AG09309 (cell line): ENCODE measurements at regions not wholly inside any gene's neighbourhood (a gene's known extent, or its start where the extent isn't known, plus 50 kb on each side); places are given as distances from the start of the nearest gene placed in this dataset.

Experiments used
- DNase-seq: peaks from one replicate; pipeline ENCODE4 v3.0.0-alpha.2; 2010; ENCODE audit warnings: low read depth
- H3K4me3 ChIP-seq: 2 replicates; pipeline ENCODE4 v1.5.1; 2011; ENCODE audit warnings: mild to moderate bottlenecking, low read depth, low read length, moderate library complexity; ENCODE audit not compliant: control insufficient read depth
- TF ChIP-seq, protein P1 (sequence below): IDR thresholded peaks from 2 replicates; pipeline ENCODE4 v1.5.1; 2011; ENCODE audit warnings: mild to moderate bottlenecking, low read depth, low read length, inconsistent platforms; ENCODE audit not compliant: insufficient read depth, control insufficient read depth; ENCODE audit errors: missing control alignments

DNA sequence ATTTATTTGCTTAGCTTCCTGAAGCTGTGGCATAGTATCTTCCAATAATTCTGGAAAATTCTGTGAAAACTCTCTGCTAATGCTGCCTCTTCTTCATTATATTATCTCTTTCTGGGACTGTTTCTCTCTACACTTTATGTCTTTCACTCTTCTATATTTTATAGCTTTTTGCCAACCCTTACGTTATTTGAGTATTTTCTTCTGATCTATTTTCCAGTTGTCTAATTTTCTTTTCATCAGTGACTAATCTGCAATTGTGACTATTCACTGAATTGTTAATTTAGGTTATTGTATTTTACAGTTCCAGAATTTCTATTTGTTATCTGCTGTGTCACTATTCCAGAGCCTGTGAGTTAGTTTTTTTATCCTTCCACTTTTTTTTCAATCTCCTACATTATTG, 273.4 kb upstream of the PHYHIPL start:
- no peak for DNase-seq
- H3K4me3 ChIP-seq = no peak overlapping the region
- TF ChIP-seq, protein P1, sequence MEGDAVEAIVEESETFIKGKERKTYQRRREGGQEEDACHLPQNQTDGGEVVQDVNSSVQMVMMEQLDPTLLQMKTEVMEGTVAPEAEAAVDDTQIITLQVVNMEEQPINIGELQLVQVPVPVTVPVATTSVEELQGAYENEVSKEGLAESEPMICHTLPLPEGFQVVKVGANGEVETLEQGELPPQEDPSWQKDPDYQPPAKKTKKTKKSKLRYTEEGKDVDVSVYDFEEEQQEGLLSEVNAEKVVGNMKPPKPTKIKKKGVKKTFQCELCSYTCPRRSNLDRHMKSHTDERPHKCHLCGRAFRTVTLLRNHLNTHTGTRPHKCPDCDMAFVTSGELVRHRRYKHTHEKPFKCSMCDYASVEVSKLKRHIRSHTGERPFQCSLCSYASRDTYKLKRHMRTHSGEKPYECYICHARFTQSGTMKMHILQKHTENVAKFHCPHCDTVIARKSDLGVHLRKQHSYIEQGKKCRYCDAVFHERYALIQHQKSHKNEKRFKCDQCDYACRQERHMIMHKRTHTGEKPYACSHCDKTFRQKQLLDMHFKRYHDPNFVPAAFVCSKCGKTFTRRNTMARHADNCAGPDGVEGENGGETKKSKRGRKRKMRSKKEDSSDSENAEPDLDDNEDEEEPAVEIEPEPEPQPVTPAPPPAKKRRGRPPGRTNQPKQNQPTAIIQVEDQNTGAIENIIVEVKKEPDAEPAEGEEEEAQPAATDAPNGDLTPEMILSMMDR = no peak

DNA sequence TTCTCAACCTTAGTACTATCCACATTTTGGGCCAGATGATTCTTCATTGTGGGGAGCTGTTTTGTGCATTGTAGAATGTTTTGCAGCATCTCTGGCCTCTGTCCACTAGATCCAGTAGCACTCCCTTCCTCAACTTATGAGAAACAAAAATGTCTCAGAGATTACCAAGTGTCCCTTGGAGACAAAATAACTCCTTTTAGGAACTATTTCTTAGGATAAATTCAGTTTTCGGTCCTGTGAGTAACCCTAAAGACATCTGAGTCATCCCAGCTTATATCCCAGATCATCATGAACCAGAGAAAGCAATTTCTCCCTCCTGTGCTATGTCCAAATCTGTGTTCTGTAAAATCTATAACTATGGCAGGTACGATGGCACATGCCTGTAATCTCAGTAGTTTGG, 266.6 kb upstream of the PHYHIPL start:
- H3K4me3 ChIP-seq = no peak overlapping the region
- DNase-seq = no peak
- TF ChIP-seq, protein P1 = no peak

DNA sequence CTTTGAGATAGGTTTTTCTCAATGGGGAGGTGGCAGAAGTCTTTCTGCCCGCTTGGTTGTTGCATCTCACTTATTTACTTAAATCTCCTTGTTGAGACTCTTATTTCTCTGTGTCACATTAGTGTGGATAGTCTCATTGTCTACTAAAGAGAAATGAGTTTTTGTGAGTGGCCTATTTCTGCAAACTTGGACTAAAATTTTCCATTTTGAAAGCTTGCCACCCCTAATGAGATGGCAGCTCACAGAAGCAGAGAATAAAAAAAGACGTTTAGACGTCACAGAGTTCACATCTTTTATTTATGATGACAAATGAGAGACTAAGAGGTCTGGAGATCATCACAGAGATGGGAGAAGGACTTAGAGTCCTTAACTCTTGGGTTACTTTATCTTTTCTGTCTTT, 262.7 kb upstream of the PHYHIPL start:
- H3K4me3 ChIP-seq = no peak overlapping the region
- no peak for DNase-seq
- TF ChIP-seq, protein P1 = no peak

DNA sequence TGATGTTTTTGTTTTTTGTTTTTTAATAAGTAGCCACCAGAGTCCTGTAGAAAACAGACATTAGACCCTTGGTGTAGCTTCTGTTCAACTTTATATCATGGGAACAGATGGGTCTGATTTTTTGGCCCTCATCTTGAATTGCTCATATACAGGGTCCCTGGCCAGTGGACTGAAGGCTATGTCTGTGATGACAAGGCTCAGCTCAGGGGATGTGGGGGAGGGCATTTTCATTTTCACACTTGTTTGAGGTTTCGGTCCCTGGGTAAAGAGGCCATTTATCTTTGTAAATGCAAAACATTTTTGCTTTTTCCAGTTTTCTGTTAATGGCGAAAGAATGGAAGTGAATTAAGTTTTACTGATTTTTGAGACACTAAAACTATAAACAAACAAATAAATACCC, 257.6 kb upstream of the PHYHIPL start:
- TF ChIP-seq, protein P1 = no peak
- no peak for DNase-seq
- no peak overlapping the region for H3K4me3 ChIP-seq

DNA sequence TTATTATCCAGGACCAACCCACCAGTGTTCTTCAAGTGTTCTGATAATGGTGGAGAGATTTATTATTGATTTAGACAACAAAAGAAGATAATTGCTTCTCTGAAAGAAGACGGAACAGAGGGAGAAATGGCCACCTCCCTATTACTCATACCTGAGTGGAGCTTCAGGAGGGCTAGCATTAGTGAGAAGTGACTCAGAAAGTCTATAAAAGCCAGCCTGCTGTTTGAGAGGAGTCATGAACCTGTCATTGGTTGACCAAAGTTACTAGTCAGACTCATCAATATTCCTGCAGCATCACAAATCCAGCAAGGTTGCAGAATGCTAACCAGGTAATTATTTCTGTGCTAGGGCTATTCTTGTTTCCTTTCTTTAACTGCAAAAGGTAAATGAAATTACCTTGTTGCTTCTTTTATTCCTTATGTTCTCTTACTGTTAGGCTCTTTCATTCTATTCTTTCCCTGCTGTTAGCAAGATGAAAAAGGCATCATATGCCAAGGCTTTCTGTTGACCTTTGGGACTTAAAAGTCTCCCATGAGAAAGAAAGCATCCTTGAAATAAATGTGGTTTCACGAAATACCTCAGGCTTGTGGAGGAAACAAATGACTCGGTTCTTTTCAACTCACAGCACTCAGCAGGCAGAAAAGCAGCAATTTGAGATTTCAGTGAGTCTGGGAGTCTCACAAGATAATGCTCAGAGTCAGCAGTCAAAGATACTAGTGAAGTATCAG, 256.4 kb upstream of the PHYHIPL start:
- TF ChIP-seq, protein P1 = no peak
- no peak overlapping the region for H3K4me3 ChIP-seq
- DNase-seq = peak; percentile 50

DNA sequence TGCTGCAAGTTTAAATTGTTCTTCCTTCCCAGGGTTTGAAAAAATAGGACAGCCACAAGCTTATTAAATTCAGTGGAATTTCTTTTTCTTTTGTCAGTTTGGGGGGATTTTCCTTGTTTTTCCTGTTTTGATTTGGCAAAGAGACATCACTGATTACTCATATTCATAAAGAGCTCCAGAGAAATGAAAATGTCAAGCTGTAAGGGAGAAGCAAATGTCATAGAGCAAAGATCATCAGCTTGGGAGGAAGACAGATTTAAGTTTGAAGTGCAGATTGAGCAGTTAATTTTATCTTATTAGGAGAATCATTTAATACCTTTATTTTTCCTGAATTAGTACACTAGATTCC, 255.8 kb upstream of the PHYHIPL start:
- no peak for DNase-seq
- no peak overlapping the region for H3K4me3 ChIP-seq
- TF ChIP-seq, protein P1 = no peak
